Choroid plexus epithelial cell (primary cell): ENCODE measurements at regions not wholly inside any gene's neighbourhood (a gene's known extent, or its start where the extent isn't known, plus 50 kb on each side); places are given as distances from the start of the nearest gene placed in this dataset.
A peak's percentile ranks its signal among the peaks of the same experiment; 100 is the strongest.

Experiments used
- DNase-seq: peaks from one replicate; pipeline ENCODE4 v3.0.0-alpha.2; 2010; ENCODE audit warnings: low read depth
- H3K4me3 ChIP-seq: 2 replicates; pipeline ENCODE4 v1.5.1; 2011; ENCODE audit warnings: low read depth, mild to moderate bottlenecking, control low read depth, low read length, moderate library complexity
- CTCF ChIP-seq: conservative IDR thresholded peaks from 2 replicates; pipeline ENCODE4 v1.5.1; 2011; ENCODE audit warnings: low read depth, mild to moderate bottlenecking, control low read depth, inconsistent platforms, low read length, moderate library complexity

GRCh38 chr6:141688916-141689315 lies 443.8 kb upstream of the GJE1 start:
- no peak for TF ChIP-seq CTCF
- DNase-seq, result no peak
- no peak overlapping the region for H3K4me3 ChIP-seq

GRCh38 chr6:141685416-141685815 lies 447.3 kb upstream of the GJE1 start:
- DNase-seq, result peak; percentile 14
- no peak overlapping the region for H3K4me3 ChIP-seq
- TF ChIP-seq CTCF, result no peak

- TF ChIP-seq CTCF, result no peak
- H3K4me3 ChIP-seq, result no peak overlapping the region
- no peak for DNase-seq
Measured at GRCh38 chr6:141682391-141682790, 450.3 kb upstream of the GJE1 start.

GRCh38 chr6:141677598-141678211 lies 455.0 kb upstream of the GJE1 start:
- peak; percentile 71 for TF ChIP-seq CTCF
- DNase-seq, result peak; percentile 73
- H3K4me3 ChIP-seq, result no peak overlapping the region

- DNase-seq, result peak; percentile 62
- H3K4me3 ChIP-seq, result no peak overlapping the region
- peak; percentile 54 for TF ChIP-seq CTCF
Measured at GRCh38 chr6:141675957-141676356, 456.8 kb upstream of the GJE1 start.

- no peak for DNase-seq
- TF ChIP-seq CTCF, result no peak
- no peak overlapping the region for H3K4me3 ChIP-seq
Measured at GRCh38 chr6:141669141-141669540, 463.6 kb upstream of the GJE1 start.

GRCh38 chr6:141667580-141668309 lies 465.0 kb upstream of the GJE1 start:
- no peak for TF ChIP-seq CTCF
- DNase-seq, result peak; percentile 13

More at GRCh38 chr6:141667580-141668309, 465.0 kb upstream of the GJE1 start:
- H3K4me3 ChIP-seq, result no peak overlapping the region
